HG03442 (cell line): ENCODE measurements at regions not wholly inside any gene's neighbourhood (a gene's known extent, or its start where the extent isn't known, plus 50 kb on each side); places are given as distances from the start of the nearest gene placed in this dataset.

Source experiments
- ATAC-seq: cut with Tn5 transposase; IDR thresholded peaks from one replicate; pipeline ENCODE4 v1.9.1; 2021; ENCODE audit warnings: mild to moderate bottlenecking, moderate library complexity; ENCODE audit not compliant: unreplicated experiment

DNA sequence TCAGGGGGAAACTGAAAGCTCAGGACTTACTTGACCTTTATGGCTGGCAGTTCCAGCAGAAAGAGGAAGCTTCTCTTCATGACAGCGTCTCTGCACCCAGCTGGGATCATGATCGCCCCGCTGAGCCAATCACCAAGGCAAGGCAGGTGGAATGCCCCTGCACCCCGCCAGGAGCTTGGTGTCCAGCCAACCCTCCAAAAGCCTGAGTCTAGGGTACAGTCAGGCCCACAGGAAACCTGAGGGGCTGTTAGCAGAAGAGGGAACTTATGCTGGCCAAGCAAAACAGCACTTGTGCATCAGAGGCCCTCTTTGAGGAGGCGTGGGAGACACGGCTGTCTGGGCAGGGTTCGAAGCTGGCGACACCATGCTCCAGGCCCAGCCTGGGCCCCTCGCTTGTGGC lies 188.3 kb upstream of the GMDS start:
- ATAC-seq, result no peak

DNA sequence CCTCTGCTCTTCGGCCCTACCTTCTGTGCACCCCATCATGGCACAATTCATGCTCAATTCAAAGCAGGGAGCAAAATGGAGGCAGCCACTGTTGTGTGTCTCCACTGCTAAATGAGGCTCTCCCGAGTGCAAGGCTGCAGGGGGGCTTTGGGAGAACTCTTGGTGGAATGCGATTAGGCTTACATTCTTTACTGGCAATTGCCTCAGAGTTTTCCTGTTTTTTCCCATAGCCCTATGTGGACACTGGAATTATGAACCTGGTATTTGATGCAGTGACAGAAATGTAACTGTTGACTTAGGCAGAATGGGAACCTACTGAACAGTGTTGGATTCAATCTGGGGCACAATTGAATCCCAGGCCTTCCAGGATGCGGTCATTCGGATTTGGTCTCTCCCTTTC lies 187.9 kb upstream of the GMDS start:
- no peak for ATAC-seq

GRCh38 chr6:2432292-2432691 lies 186.9 kb upstream of the GMDS start:
- ATAC-seq, result no peak

GRCh38 chr6:2430612-2431011 lies 185.2 kb upstream of the GMDS start:
- no peak for ATAC-seq

DNA sequence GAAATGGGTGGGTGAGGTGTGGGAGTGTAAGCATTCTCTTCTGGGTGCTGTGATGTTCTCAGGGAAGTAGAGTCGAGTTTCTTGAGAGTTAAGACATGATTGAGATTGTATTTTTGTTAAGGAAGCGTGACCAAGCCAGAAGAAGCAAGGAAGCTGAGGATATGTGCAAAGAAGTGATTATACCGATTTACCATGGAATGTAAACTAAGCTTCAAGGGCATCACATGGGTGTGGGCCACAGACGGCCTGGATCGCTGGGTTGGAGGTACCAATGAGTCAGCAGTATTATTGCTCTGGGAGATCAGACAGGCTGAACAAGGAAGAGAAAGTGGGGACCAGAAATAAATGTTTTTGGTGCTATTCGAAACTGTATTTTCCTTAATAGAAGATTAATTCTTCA lies 184.1 kb upstream of the GMDS start:
- no peak for ATAC-seq

DNA sequence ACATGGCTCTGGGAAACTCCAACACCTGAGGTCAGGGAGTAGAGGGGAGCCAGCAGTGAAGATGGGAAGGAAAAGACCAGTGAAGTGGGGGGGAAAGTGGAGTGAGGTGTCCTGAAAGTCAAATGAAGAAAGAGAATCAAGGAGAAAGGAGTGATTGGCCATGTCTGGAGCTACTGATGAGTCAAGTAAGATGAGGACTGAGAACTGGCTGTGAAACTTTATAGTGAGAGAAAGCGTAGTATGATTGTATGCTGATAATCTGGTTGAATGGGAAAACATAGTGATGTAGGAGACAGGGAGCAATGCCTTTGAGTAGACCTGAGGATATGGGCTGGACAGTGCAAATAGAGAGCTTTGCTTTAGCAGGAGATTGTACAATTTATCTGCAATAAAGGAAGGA lies 183.6 kb upstream of the GMDS start:
- ATAC-seq, result no peak

DNA sequence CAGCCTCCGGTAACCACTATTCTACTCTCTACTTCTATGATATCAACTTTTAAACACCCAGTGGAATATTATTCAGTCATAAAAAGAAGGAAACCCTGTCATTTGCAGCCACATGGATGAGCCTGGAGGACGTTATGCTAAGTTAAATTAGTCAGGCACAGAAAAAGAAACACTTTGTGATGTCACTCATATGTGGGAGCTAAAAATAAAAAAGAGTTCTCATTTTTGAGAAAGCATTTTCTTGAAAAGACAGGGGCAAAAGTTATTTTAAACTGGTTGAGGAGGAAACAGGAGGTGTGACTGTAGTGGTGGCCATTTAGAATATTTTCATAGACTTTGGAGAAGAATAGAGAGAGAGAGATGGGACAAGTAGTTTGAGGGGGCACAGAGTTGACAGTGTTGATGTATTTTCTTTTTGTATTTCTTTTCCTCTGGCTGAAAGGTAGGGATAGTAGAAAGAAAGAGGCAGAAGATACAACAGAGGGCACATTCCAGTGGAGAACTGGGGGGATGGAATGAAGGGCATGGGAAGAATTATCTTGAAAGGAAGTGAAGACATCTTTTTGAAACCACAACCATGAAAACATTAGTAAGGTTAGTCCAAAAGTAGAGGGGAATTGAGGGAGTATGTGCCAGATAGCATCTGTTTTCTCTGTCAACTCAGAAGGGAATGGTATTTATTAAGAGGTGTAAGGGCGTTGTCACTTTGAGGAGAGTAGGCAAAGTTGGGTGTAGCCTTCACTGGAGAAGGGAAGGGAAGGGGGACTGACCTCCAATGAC lies 181.3 kb upstream of the GMDS start:
- no peak for ATAC-seq

GRCh38 chr6:2416128-2416712 lies 170.8 kb upstream of the GMDS start:
- ATAC-seq, result no peak

DNA sequence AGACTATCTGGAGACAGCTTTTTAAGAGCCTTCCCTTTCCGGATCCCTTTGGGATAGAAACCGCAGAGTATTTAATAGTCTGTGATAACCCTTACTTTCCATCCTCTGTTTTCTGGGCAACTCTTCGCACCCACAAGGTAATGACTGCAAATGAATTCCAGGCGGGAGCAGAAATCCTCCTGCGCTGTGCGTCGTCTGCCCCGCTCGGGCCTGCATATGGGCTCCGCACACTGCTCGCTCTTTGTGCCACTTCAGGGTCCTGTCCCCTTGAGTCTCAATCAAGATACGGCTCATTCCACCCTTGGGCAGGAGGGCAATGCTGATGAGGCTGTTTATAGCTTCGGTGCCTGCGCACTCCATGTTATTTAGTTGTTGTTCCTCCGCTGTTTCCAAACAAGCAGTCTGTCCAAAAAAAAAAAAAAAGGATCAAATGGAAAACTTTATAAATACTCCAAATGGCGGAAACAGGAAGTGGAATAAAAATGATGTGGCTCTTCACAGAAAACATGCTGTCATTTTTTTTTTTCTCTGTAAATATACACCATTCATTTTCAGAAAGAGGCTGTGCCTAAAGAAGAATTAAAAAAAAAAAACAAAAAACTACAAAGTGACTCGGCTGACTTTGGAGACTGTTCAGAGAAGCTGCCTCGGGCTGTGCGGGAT lies 169.6 kb upstream of the GMDS start:
- no peak for ATAC-seq

GRCh38 chr6:2412731-2413130 lies 167.3 kb upstream of the GMDS start:
- ATAC-seq, result no peak

- ATAC-seq, result no peak
Observed at GRCh38 chr6:2410656-2411380, 165.4 kb upstream of the GMDS start.

DNA sequence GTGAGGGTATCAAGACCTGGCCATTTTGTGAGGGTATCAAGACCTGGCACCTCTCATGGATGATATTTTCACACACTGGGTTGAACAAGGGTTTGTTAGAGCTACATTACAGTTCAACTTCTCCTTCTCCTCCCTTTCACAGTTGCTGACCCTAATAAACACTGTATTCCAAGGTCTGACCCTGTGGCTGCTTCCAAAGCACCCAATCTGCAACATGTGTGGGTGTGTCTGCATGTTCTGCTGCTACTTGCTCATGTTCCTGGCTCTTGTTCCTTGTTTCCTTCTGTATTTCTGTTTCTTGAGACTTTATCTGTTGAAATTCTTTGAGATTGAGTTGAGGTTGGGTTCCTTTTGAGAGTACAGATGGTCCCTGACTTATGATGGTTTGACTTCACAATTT lies 162.1 kb upstream of the GMDS start:
- ATAC-seq, result no peak

GRCh38 chr6:2404211-2404929 lies 159.0 kb upstream of the GMDS start:
- no peak for ATAC-seq

DNA sequence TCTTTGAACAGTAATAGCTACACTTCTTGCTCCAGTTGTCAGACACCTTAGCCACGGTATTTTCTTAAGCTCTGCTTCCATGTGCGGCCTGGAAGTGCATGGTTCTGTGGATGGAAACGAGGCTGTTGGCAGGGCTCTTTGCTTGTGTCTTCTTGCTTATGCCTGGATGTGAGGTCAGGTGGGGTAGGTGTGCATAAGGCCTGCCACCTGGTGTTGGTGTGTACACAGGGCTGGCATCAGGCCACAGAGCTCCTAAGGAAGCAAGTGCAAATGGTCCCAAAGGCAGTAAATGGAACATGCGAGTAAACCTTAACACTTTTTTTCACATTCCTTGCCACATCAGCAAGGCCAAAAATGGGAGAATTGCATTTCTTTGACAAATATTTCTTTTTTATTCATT lies 158.1 kb upstream of the GMDS start:
- no peak for ATAC-seq

DNA sequence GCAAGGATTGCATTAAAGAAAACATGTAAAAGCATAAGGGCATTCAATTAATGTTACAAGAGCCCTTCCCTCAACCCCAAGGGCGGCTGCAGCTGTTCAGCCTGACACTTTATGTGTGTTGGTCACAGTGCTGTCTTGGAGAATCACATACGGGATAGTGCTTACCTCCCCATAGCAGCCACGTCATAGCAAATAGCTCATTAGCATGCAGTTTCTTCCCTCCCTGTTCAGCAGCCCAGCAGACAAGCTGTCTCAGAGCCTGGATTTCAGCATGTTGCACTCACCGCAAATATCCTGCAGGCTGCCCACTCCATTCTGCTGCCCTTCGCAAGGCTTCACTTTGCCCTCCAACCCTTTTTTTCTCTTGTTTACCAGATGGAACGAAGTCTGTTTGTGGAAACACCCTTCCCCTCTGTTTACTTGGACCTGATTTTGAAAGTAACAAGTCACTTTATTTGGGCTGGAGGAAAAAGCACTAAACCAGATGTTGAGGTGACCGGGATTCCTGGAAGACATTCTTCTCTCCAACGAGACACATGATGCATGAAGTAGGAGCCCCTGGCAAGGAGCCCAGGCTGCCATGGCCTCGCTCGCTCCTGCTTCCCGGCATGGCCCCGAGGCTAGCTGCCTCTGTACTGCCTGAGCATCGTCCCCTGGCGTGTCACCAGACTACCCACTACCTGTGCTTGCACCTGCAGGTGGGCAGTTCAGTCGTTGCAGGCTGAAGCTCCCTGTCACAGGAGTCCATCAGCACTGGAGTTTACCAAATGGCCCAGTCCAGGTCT lies 151.6 kb upstream of the GMDS start:
- ATAC-seq, result no peak

GRCh38 chr6:2396042-2396657 lies 150.7 kb upstream of the GMDS start:
- no peak for ATAC-seq

DNA sequence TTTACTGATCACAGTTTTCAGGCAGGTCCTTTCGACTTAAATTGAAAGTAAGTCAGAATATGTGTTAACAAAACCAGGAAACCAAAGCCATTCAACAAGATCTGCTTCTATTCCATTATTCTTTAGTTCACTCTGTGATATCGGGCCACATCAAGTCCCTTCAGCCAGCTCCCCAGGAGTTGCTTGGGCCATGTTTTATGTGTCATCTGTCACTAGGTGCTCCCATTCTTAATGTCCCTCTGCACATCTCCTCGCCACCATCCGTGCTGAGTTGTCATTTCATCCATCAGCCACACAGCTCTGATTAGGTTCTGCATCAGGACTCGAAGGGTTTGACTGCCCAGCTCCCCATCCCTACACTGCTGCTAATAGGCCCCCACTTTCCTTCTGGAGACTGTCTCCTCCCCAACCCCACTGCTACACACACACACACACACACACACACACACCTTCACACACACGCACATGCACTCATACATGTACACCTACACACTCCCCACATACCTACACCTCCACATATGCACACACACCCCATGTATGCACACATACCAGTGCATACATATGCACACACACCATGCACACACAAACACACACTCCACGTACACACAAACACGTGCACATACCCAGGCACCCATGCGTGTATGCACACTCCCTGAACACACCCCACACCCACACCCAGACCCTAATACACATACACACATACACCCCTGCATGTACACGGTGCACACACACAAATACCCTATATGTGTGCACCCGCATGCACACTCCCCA lies 143.3 kb upstream of the GMDS start:
- no peak for ATAC-seq

DNA sequence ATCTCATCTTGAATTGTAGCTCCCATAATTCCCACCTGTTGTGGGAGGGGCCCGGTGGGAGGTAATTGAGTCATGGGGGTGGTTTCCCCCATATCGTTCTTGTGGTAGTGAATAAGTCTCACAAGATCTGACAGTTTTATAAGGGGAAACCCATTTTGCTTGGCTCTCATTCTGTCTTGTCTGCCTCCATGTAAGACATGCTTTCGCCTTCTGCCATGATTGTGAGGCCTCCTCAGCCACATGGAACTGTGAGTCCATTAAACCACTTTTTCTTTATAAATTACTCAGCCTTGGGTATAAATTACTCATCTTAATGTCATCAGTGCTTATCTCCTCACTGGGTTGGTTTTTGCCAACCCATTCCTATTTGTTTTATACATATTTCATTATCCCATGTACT lies 142.0 kb upstream of the GMDS start:
- no peak for ATAC-seq

DNA sequence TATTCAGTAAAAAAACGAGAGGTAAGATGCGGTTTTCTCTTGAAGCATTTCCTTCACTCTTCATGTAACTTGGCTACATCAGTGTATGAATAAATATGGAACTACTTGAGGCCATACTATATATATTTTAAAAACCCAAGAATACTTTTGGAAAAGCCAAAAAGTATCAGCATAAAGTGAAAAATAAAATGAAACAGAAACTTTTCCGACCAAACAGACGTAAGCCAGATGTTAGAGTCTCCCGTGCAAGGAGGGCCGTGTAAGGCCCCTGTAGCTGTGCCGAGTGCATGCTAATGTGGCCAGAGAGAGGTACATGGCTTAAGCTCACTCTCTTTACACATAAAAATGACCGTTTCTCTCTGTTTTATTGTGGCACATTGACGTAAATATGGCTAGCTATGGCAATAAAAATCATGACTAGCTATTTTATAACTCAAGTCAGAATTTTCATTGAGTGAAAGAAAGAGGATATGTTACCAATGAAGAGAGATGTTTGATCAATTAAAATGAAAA lies 140.1 kb upstream of the GMDS start:
- no peak for ATAC-seq
